ENCODE measurements at regions not wholly inside any gene's neighbourhood (a gene's known extent, or its start where the extent isn't known, plus 50 kb on each side); places are given as distances from the start of the nearest gene placed in this dataset.

GRCh38 chr3:143203142-143203541 is 83.6 kb downstream of the CHST2 start:
- no peak for DNase-seq (ENCODE audit: low read depth in 1 of 2, low spot score in 2 of 2)
- Histone ChIP-seq H3K9ac (replicated peaks in 1 of 4; ENCODE audit: extremely low read depth in 1 of 4, low read depth in 3 of 4, low read length in 3 of 4) (no peak overlapping the region), H3K4me3 (ENCODE audit: extremely low read depth in 1 of 4, insufficient read depth in 2 of 4, low read depth in 3 of 4, low read length in 4 of 4) (no peak overlapping the region), H4K91ac (replicated peaks; ENCODE audit: insufficient read length, low read length) (no peak overlapping the region), H3K56ac (replicated peaks; ENCODE audit: insufficient read length, low read depth, low read length) (no peak overlapping the region), H2BK5ac (ENCODE audit: low read depth, low read length) (no peak overlapping the region), H3K27ac (ENCODE audit: low read depth, low read length) (no peak overlapping the region), H3K79me2 (ENCODE audit: control insufficient read depth in 1 of 2, insufficient read depth in 2 of 2, low read length in 2 of 2) (no peaks in the 10 kb centered on the region), H2BK120ac (replicated peaks; ENCODE audit: low read depth, low read length) (no peak overlapping the region), H4K20me1 (replicated peaks in 1 of 2; ENCODE audit: control insufficient read depth in 1 of 2, insufficient read depth in 2 of 2, low read length in 2 of 2) (no peaks in the 10 kb centered on the region), H3K9me3 (ENCODE audit: insufficient read depth in 2 of 2, low read depth in 1 of 2, low read length in 1 of 2) (no peaks in the 10 kb centered on the region), H3K4me1 (replicated peaks in 1 of 4; ENCODE audit: control insufficient read depth in 3 of 4, insufficient read depth in 4 of 4, low read length in 3 of 4) (peaks cover 0 to 3% (median 2%) of the 10 kb centered on the region in 4 experiments; a peak in 4 of 7 replicates), H3K23ac (ENCODE audit: insufficient read length) (no peak overlapping the region), H3K23me2 (ENCODE audit: low read depth, low read length) (no peaks in the 10 kb centered on the region), H4K8ac (ENCODE audit: extremely low read depth, insufficient read depth, low read length) (no peak overlapping the region), H3K14ac (ENCODE audit: insufficient read length) (no peak overlapping the region), H2AK5ac (ENCODE audit: low read depth, low read length) (no peak overlapping the region), H3K79me1 (ENCODE audit: low read depth, low read length) (no peaks in the 10 kb centered on the region), H3K4ac (replicated peaks; ENCODE audit: insufficient read length, low read depth, low read length) (no peak overlapping the region), H4K5ac (ENCODE audit: insufficient read length, low read depth, low read length) (no peak overlapping the region), H2AFZ (ENCODE audit: low read length) (peak overlapping the region; percentile 7; the same call in 1 of the 2 replicates), H3K36me3 (ENCODE audit: control insufficient read depth in 2 of 4, insufficient read depth in 4 of 4, low read length in 3 of 4) (no peaks in the 10 kb centered on the region), H2BK12ac (ENCODE audit: low read depth, low read length) (no peak overlapping the region), H2BK20ac (ENCODE audit: low read length) (no peak overlapping the region), H3K4me2 (ENCODE audit: insufficient read depth in 1 of 2, low read depth in 2 of 2, low read length in 2 of 2) (no peak overlapping the region), H3K18ac (ENCODE audit: extremely low read depth, low read length) (no peak overlapping the region), H2BK15ac (ENCODE audit: low read length) (no peak overlapping the region), H3K27me3 (replicated peaks in 1 of 4; ENCODE audit: control insufficient read depth in 3 of 4, extremely low read depth in 1 of 4, insufficient read depth in 3 of 4, low read length in 3 of 4) (no peaks in the 10 kb centered on the region)
- ChIA-PET CTCF (ENCODE audit: partially characterized antibody) (interaction anchor here (1.0 to 1.2 kb wide), 3 partner anchors 11 to 230 kb away, joined by 3 to 5 read pairs (median 4); no protein-coding TSS in a partner anchor), POLR2A (ENCODE audit: partially characterized antibody) (no interaction called here)
- TF ChIP-seq HDAC6 (IDR thresholded peaks at IDR 0.05; ENCODE audit: low read depth, low read length) (no peak), SIN3A (conservative IDR thresholded peaks at IDR 0.05 in 1 of 2, IDR thresholded peaks at IDR 0.05 in 1 of 2; ENCODE audit: low read depth in 1 of 2, low read length in 2 of 2) (no peak), BACH1 (IDR thresholded peaks at IDR 0.05; ENCODE audit: low read length) (no peak)
- no peak for FAIRE-seq
- WGBS, 2 experiments (ENCODE audit: extremely low coverage in 1 of 2, insufficient coverage in 1 of 2, insufficient read length in 1 of 2, insufficient replicate concordance in 2 of 2, low coverage in 1 of 2, low lambda C conversion rate in 2 of 2, missing lambda C conversion rate in 1 of 2): 92% methylated on average over 3 of the region's 3 CpGs; no CpG with 5 or more reads in 1 of the 2 experiments

Data from H1 (cell line).